ENCODE measurements at regions not wholly inside any gene's neighbourhood (a gene's known extent, or its start where the extent isn't known, plus 50 kb on each side); places are given as distances from the start of the nearest gene placed in this dataset.

- DNase-seq, result no peak
These were observed 145.9 kb downstream of the CDC5L start for GRCh38 chr6:44533421-44533820.

GRCh38 chr6:44534291-44534690, 146.8 kb downstream of the CDC5L start:
- DNase-seq, result no peak

- DNase-seq, result no peak
These were observed 147.9 kb downstream of the CDC5L start for GRCh38 chr6:44535446-44535845.

GRCh38 chr6:44535967-44536366, 148.5 kb downstream of the CDC5L start:
- DNase-seq, result no peak

GRCh38 chr6:44537306-44538049, 150.0 kb downstream of the CDC5L start:
- DNase-seq, result peak; percentile 76

GRCh38 chr6:44538131-44538806, 150.8 kb downstream of the CDC5L start:
- no peak for DNase-seq

GRCh38 chr6:44538807-44539201, 151.3 kb downstream of the CDC5L start:
- DNase-seq, result no peak

- no peak for DNase-seq
These were observed 152.3 kb downstream of the CDC5L start for GRCh38 chr6:44539701-44540355.

GRCh38 chr6:44540881-44541280, 153.4 kb downstream of the CDC5L start:
- no peak for DNase-seq

GRCh38 chr6:44542401-44543116, 155.1 kb downstream of the CDC5L start:
- DNase-seq, result no peak

- no peak for DNase-seq
These were observed 156.2 kb downstream of the CDC5L start for GRCh38 chr6:44543664-44544063.

- no peak for DNase-seq
These were observed 157.7 kb downstream of the CDC5L start for GRCh38 chr6:44545224-44545623.

- no peak for DNase-seq
These were observed 160.8 kb downstream of the CDC5L start for GRCh38 chr6:44548319-44548718.

GRCh38 chr6:44549516-44549915, 162.0 kb downstream of the CDC5L start:
- no peak for DNase-seq

GRCh38 chr6:44554194-44554593, 166.7 kb downstream of the CDC5L start:
- DNase-seq, result no peak

GRCh38 chr6:44554861-44555260, 167.4 kb downstream of the CDC5L start:
- DNase-seq, result no peak

GRCh38 chr6:44556046-44556445, 168.5 kb downstream of the CDC5L start:
- no peak for DNase-seq

- no peak for DNase-seq
These were observed 170.7 kb downstream of the CDC5L start for GRCh38 chr6:44558024-44558831.

- no peak for DNase-seq
These were observed 171.3 kb downstream of the CDC5L start for GRCh38 chr6:44558832-44559251.

GRCh38 chr6:44559486-44560270, 172.2 kb downstream of the CDC5L start:
- DNase-seq, result no peak

- DNase-seq, result no peak
These were observed 173.1 kb downstream of the CDC5L start for GRCh38 chr6:44560458-44561059.
